CD4-positive, alpha-beta T cell (primary cell): ENCODE measurements at regions not wholly inside any gene's neighbourhood (a gene's known extent, or its start where the extent isn't known, plus 50 kb on each side); places are given as distances from the start of the nearest gene placed in this dataset.

Source experiments
- ATAC-seq: fragments of 200-7000 bp; cut with Tn5 transposase; one replicate; pipeline ENCODE4 v1.10.0; 2022; ENCODE audit warnings: mild to moderate bottlenecking; ENCODE audit not compliant: poor library complexity
- CTCF ChIA-PET: fragments of 350-600 bp; sonication (Branson Sonifier 250); formaldehyde crosslinking; loops from one replicate; lab custom pipeline; 2021; ENCODE audit warnings: antibody characterized with exemption, inconsistent platforms; lab: Charles Lee
- POLR2A ChIA-PET: fragments of 350-600 bp; sonication (Branson Sonifier 250); formaldehyde crosslinking; loops from one replicate; lab custom pipeline; 2021; ENCODE audit warnings: antibody characterized with exemption, inconsistent platforms; lab: Charles Lee
- DNase-seq, 14 experiments: peaks; one replicate each; pipeline ENCODE4 v3.0.0-alpha.2; 2013 to 2020; ENCODE audit warnings: mixed read lengths in 2 of 14
- H3K27ac ChIP-seq, 2 donors: one replicate each; pipeline versions ENCODE4 v1.5.1 to v1.7.0; 2013; ENCODE audit warnings: low read length in 2 of 2, low read depth in 1 of 2, mild to moderate bottlenecking in 1 of 2
- H3K27me3 ChIP-seq, 2 experiments: 1 replicate in 1 of 2; 2 replicates in 1 of 2; pipeline versions ENCODE4 v1.6.1 to v1.7.0; 2013; ENCODE audit warnings: low read length in 2 of 2, control low read depth in 1 of 2, mild to moderate bottlenecking in 1 of 2, moderate library complexity in 1 of 2; ENCODE audit not compliant: insufficient read depth in 2 of 2, control insufficient read depth in 1 of 2
- H3K36me3 ChIP-seq: one replicate; pipeline ENCODE4 v1.6.1; 2013; ENCODE audit warnings: low read length, control low read depth; ENCODE audit not compliant: insufficient read depth
- H3K4me1 ChIP-seq: one replicate; pipeline ENCODE4 v1.6.1; 2013; ENCODE audit warnings: low read length, control low read depth; ENCODE audit not compliant: insufficient read depth
- H3K4me3 ChIP-seq: one replicate; pipeline ENCODE4 v1.5.1; 2013; ENCODE audit warnings: mild to moderate bottlenecking, low read length, moderate library complexity
- H3K9me3 ChIP-seq, 2 experiments: 1 replicate in 1 of 2; 2 replicates in 1 of 2; pipeline versions ENCODE4 v1.6.1 to v1.7.0; 2013; ENCODE audit warnings: low read length in 2 of 2, mild to moderate bottlenecking in 2 of 2, control low read depth in 1 of 2, moderate library complexity in 1 of 2; ENCODE audit not compliant: control insufficient read depth in 1 of 2, insufficient read depth in 1 of 2
- H3K27ac Mint-ChIP-seq: one replicate; pipeline ENCODE4 v1.8.0; 2020; ENCODE audit warnings: mixed read lengths
- H3K27me3 Mint-ChIP-seq: one replicate; pipeline ENCODE4 v1.8.0; 2021; ENCODE audit warnings: mixed read lengths
- H3K36me3 Mint-ChIP-seq: one replicate; pipeline ENCODE4 v1.8.0; 2021; ENCODE audit warnings: low read depth, mixed read lengths
- H3K4me1 Mint-ChIP-seq: one replicate; pipeline ENCODE4 v1.8.0; 2021; ENCODE audit warnings: low read depth, mixed read lengths
- H3K4me3 Mint-ChIP-seq: one replicate; pipeline ENCODE4 v1.8.0; 2020; ENCODE audit warnings: mild to moderate bottlenecking, mixed read lengths
- H3K9me3 Mint-ChIP-seq: one replicate; pipeline ENCODE4 v1.8.0; 2020; ENCODE audit warnings: mixed read lengths
- intact Hi-C, 2 experiments: fragments of 100-400 bp; cut with DNase I in 1 of 2; cut with micrococcal nuclease in 1 of 2; formaldehyde crosslinking; loops; one replicate each; pipeline versions ENCODE4 v1.15.1 to v1.9.0; 2023 to 2025; cut with DNase I, micrococcal nuclease
- TF ChIP-seq, protein P1 (sequence below): fragments of 200-600 bp; IDR thresholded peaks from one replicate; pipeline ENCODE4 v1.8.0; 2022; ENCODE audit warnings: antibody characterized with exemption, mild to moderate bottlenecking

DNA sequence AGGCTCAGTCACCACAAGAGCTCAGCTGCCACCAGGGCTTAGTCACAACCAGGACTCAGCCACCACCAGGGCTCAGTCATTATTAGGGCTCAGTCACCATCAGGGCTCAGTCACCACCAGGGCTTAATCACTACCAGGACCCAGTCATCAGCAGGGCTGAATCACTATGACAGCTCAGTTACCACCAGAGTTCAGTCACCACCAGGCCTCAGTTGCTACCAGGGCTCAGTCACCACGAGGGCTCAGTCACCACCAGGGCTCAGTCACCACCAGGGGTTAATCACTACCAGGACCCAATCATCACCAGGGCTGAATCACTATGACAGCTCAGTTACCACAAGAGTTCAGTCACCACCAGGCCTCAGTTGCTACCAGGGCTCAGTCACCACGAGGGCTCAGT lies 196.2 kb downstream of the NPHP4 start:
- no peak overlapping the region for H3K4me3 Mint-ChIP-seq
- POLR2A ChIA-PET = no interaction called here
- no peaks in the 10 kb centered on the region for H3K36me3 ChIP-seq
- H3K27ac ChIP-seq = no peak overlapping the region
- no peaks in the 10 kb centered on the region for H3K4me1 ChIP-seq
- CTCF ChIA-PET = no interaction called here
- no peak for DNase-seq
- no peak overlapping the region for H3K4me3 ChIP-seq
- H3K27me3 ChIP-seq = peaks cover 0 to 11% of the 10 kb centered on the region in 2 experiments
- peaks cover 12% of the 10 kb centered on the region for H3K27me3 Mint-ChIP-seq
- no peaks in the 10 kb centered on the region for H3K36me3 Mint-ChIP-seq
- H3K9me3 ChIP-seq = peaks cover 0 to 36% of the 10 kb centered on the region in 2 experiments
- H3K9me3 Mint-ChIP-seq = peaks cover 5% of the 10 kb centered on the region
- intact Hi-C loops = no loop called here
- no peaks in the 10 kb centered on the region for H3K4me1 Mint-ChIP-seq
- ATAC-seq = no peak
- TF ChIP-seq, protein P1, sequence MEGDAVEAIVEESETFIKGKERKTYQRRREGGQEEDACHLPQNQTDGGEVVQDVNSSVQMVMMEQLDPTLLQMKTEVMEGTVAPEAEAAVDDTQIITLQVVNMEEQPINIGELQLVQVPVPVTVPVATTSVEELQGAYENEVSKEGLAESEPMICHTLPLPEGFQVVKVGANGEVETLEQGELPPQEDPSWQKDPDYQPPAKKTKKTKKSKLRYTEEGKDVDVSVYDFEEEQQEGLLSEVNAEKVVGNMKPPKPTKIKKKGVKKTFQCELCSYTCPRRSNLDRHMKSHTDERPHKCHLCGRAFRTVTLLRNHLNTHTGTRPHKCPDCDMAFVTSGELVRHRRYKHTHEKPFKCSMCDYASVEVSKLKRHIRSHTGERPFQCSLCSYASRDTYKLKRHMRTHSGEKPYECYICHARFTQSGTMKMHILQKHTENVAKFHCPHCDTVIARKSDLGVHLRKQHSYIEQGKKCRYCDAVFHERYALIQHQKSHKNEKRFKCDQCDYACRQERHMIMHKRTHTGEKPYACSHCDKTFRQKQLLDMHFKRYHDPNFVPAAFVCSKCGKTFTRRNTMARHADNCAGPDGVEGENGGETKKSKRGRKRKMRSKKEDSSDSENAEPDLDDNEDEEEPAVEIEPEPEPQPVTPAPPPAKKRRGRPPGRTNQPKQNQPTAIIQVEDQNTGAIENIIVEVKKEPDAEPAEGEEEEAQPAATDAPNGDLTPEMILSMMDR = no peak
- H3K27ac Mint-ChIP-seq = no peak overlapping the region

DNA sequence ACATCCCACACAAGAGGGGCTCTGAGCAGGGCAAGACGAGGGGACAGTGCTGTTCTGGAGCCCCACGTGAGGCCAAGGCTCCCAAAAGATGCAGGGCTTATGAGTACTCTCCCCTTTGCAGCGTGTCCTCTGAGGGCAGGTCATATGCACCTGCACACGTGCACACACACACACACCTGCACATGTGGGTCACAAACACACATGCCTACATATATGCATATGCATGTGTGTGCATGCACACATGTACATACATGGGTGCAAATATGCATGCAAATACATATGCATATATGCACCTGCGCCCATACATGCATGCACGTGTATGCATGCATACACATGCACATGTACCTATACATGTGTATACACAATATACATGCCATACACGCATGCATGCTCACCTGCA lies 197.9 kb downstream of the NPHP4 start:
- TF ChIP-seq, protein P1 = no peak
- Mint-ChIP-seq H3K36me3 (no peaks in the 10 kb centered on the region), H3K9me3 (peaks cover 10% of the 10 kb centered on the region), H3K27me3 (peaks cover 16% of the 10 kb centered on the region), H3K4me3 (no peak overlapping the region), H3K4me1 (no peaks in the 10 kb centered on the region), H3K27ac (no peak overlapping the region)
- H3K27ac ChIP-seq = no peak overlapping the region
- peaks cover 0 to 4% of the 10 kb centered on the region in 2 experiments for H3K27me3 ChIP-seq
- ChIA-PET CTCF (no interaction called here), POLR2A (no interaction called here)
- intact Hi-C loops = no loop called here
- peaks cover 0 to 41% of the 10 kb centered on the region in 2 experiments for H3K9me3 ChIP-seq
- no peak overlapping the region for H3K4me3 ChIP-seq
- no peak for ATAC-seq
- DNase-seq = no peak
- no peaks in the 10 kb centered on the region for H3K4me1 ChIP-seq
- no peaks in the 10 kb centered on the region for H3K36me3 ChIP-seq

DNA sequence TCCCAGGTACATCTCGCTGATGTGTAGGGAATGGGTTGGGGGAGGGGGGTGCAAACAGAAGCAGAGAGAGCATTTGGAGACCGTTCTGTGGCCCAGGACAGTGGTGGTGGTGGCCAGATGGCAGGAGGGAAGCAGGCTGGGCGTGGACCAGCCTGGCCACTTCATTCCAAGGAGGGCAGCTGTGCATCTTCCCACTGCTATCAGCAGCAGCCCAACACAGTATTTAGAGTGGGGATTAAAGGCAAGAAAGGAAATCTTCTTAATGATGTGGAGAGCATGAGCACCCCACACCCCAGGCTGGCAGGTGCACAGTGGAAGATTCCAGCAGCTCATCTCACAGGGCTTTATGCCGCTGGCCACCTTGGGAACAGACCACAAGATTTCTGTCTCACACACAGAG lies 198.7 kb downstream of the NPHP4 start:
- Mint-ChIP-seq H3K27ac (no peak overlapping the region), H3K27me3 (peaks cover 13% of the 10 kb centered on the region), H3K4me3 (no peak overlapping the region), H3K4me1 (no peaks in the 10 kb centered on the region), H3K36me3 (no peaks in the 10 kb centered on the region), H3K9me3 (peaks cover 13% of the 10 kb centered on the region)
- no peak overlapping the region for H3K4me3 ChIP-seq
- no peaks in the 10 kb centered on the region for H3K4me1 ChIP-seq
- no peaks in the 10 kb centered on the region for H3K36me3 ChIP-seq
- TF ChIP-seq, protein P1 = no peak
- no peak for DNase-seq
- peaks cover 0 to 39% of the 10 kb centered on the region in 2 experiments for H3K9me3 ChIP-seq
- CTCF ChIA-PET = no interaction called here
- intact Hi-C loops = no loop called here
- no peak overlapping the region for H3K27ac ChIP-seq
- POLR2A ChIA-PET = no interaction called here
- no peak for ATAC-seq
- H3K27me3 ChIP-seq = peaks cover 0 to 4% of the 10 kb centered on the region in 2 experiments
